GM18498 (cell line): ENCODE measurements at regions not wholly inside any gene's neighbourhood (a gene's known extent, or its start where the extent isn't known, plus 50 kb on each side); places are given as distances from the start of the nearest gene placed in this dataset.
"Not testable (repeated sequence)": the region's sequence is repeated elsewhere in the genome, so short reads cannot be mapped to it uniquely, and the experiment has no call there.

Experiments
- ATAC-seq: cut with Tn5 transposase; IDR thresholded peaks from one replicate; pipeline ENCODE4 v1.9.1; 2021; ENCODE audit warnings: mild to moderate bottlenecking, moderate library complexity; ENCODE audit not compliant: unreplicated experiment

GRCh38 chr1:168457296-168457695, 86.5 kb downstream of the XCL2 start:
- ATAC-seq, result not testable (repeated sequence)

GRCh38 chr1:168455764-168456163, 88.0 kb downstream of the XCL2 start:
- no peak for ATAC-seq

GRCh38 chr1:168454211-168454815, 89.5 kb downstream of the XCL2 start:
- ATAC-seq, result no peak

- ATAC-seq, result no peak
Observed at GRCh38 chr1:168453056-168453455, 90.7 kb downstream of the XCL2 start.

GRCh38 chr1:168452329-168452728, 91.5 kb downstream of the XCL2 start:
- no peak for ATAC-seq

- ATAC-seq, result no peak
Observed at GRCh38 chr1:168447871-168448270, 95.9 kb downstream of the XCL2 start.

GRCh38 chr1:168446081-168446480, 97.7 kb downstream of the XCL2 start:
- no peak for ATAC-seq

GRCh38 chr1:168443899-168444298, 99.9 kb downstream of the XCL2 start:
- ATAC-seq, result no peak

GRCh38 chr1:168443356-168443755, 100.4 kb downstream of the XCL2 start:
- ATAC-seq, result no peak

- no peak for ATAC-seq
Observed at GRCh38 chr1:168442931-168443330, 100.9 kb downstream of the XCL2 start.

GRCh38 chr1:168441745-168442144, 102.1 kb downstream of the XCL2 start:
- ATAC-seq, result no peak

- ATAC-seq, result peak; percentile 87
Observed at GRCh38 chr1:168439456-168440375, 104.1 kb downstream of the XCL2 start.

- ATAC-seq, result no peak
Observed at GRCh38 chr1:168438626-168439025, 105.2 kb downstream of the XCL2 start.

GRCh38 chr1:168437821-168438220, 106.0 kb downstream of the XCL2 start:
- ATAC-seq, result no peak

GRCh38 chr1:168435439-168435838, 108.4 kb downstream of the XCL2 start:
- no peak for ATAC-seq

- no peak for ATAC-seq
Observed at GRCh38 chr1:168433238-168433637, 110.6 kb downstream of the XCL2 start.

GRCh38 chr1:168431882-168432281, 111.9 kb downstream of the XCL2 start:
- no peak for ATAC-seq

- ATAC-seq, result no peak
Observed at GRCh38 chr1:168430321-168430720, 113.5 kb downstream of the XCL2 start.

- ATAC-seq, result no peak
Observed at GRCh38 chr1:168428063-168428731, 115.6 kb downstream of the XCL2 start.

- no peak for ATAC-seq
Observed at GRCh38 chr1:168427051-168427450, 116.7 kb downstream of the XCL2 start.

- ATAC-seq, result no peak
Observed at GRCh38 chr1:168424281-168424680, 119.5 kb downstream of the XCL2 start.
